ENCODE measurements at regions not wholly inside any gene's neighbourhood (a gene's known extent, or its start where the extent isn't known, plus 50 kb on each side); places are given as distances from the start of the nearest gene placed in this dataset.

GRCh38 chr2:235411905-235412485 lies 81.8 kb upstream of the AGAP1 start:
- TF ChIP-seq, protein P1, sequence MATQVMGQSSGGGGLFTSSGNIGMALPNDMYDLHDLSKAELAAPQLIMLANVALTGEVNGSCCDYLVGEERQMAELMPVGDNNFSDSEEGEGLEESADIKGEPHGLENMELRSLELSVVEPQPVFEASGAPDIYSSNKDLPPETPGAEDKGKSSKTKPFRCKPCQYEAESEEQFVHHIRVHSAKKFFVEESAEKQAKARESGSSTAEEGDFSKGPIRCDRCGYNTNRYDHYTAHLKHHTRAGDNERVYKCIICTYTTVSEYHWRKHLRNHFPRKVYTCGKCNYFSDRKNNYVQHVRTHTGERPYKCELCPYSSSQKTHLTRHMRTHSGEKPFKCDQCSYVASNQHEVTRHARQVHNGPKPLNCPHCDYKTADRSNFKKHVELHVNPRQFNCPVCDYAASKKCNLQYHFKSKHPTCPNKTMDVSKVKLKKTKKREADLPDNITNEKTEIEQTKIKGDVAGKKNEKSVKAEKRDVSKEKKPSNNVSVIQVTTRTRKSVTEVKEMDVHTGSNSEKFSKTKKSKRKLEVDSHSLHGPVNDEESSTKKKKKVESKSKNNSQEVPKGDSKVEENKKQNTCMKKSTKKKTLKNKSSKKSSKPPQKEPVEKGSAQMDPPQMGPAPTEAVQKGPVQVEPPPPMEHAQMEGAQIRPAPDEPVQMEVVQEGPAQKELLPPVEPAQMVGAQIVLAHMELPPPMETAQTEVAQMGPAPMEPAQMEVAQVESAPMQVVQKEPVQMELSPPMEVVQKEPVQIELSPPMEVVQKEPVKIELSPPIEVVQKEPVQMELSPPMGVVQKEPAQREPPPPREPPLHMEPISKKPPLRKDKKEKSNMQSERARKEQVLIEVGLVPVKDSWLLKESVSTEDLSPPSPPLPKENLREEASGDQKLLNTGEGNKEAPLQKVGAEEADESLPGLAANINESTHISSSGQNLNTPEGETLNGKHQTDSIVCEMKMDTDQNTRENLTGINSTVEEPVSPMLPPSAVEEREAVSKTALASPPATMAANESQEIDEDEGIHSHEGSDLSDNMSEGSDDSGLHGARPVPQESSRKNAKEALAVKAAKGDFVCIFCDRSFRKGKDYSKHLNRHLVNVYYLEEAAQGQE (IDR thresholded peaks at IDR 0.05; ENCODE audit: unreplicated experiment) = no peak
- no peak for TF ChIP-seq EZH2 (IDR thresholded peaks at IDR 0.05; ENCODE audit: low read depth, unreplicated experiment)
- no peak for TF ChIP-seq CTCF (conservative IDR thresholded peaks at IDR 0.05; ENCODE audit: low read depth in 2 of 2)
- TF ChIP-seq JUNB (IDR thresholded peaks at IDR 0.05; ENCODE audit: unreplicated experiment) = no peak

Measured in GM23338 (cell line).